Keratinocyte (primary cell): ENCODE measurements at regions not wholly inside any gene's neighbourhood (a gene's known extent, or its start where the extent isn't known, plus 50 kb on each side); places are given as distances from the start of the nearest gene placed in this dataset.

ENCODE experiments used
- DNase-seq: peaks from one replicate; pipeline ENCODE4 v3.0.0-alpha.2; 2011; ENCODE audit warnings: low read depth, missing footprints, low spot score
- FAIRE-seq: peaks from 2 replicates; lab custom pipeline; 2011; peaks lifted over from hg19 to GRCh38; lab: Jason Lieb, UNC
- H2AFZ ChIP-seq: 2 replicates; pipeline ENCODE4 v1.6.0; 2012; ENCODE audit warnings: low read length, control low read depth, inconsistent platforms; ENCODE audit not compliant: control insufficient read depth
- H3K27ac ChIP-seq: 2 replicates; pipeline ENCODE4 v1.5.1; 2011; ENCODE audit warnings: low read length; ENCODE audit not compliant: control insufficient read depth, insufficient read depth
- H3K27me3 ChIP-seq: 3 replicates; pipeline ENCODE4 v1.6.0; 2011; ENCODE audit warnings: low read length; ENCODE audit not compliant: control insufficient read depth, insufficient read depth; ENCODE audit errors: extremely low read depth
- H3K36me3 ChIP-seq, 2 experiments: 2 replicates in 1 of 2; 3 replicates in 1 of 2; pipeline ENCODE4 v1.5.1; 2011; ENCODE audit warnings: low read length in 2 of 2, mild to moderate bottlenecking in 1 of 2; ENCODE audit not compliant: control insufficient read depth in 2 of 2, insufficient read depth in 2 of 2; ENCODE audit errors: extremely low read depth in 1 of 2
- H3K4me1 ChIP-seq: 3 replicates; pipeline ENCODE4 v1.5.1; 2011; ENCODE audit warnings: low read length; ENCODE audit not compliant: control insufficient read depth, insufficient read depth; ENCODE audit errors: extremely low read depth
- H3K4me2 ChIP-seq: 3 replicates; pipeline ENCODE4 v1.6.0; 2011; ENCODE audit warnings: low read depth, low read length; ENCODE audit not compliant: control insufficient read depth, insufficient read depth; ENCODE audit errors: extremely low read depth
- H3K4me3 ChIP-seq, 3 experiments: fragments of 200-600 bp in 1 of 3; sonication (generic) in 1 of 3; 2 replicates in 2 of 3; 3 replicates in 1 of 3; pipeline ENCODE4 v1.5.1; 2011 to 2016; ENCODE audit warnings: low read length in 3 of 3, mild to moderate bottlenecking in 3 of 3, control low read depth in 2 of 3, inconsistent platforms in 1 of 3, low read depth in 1 of 3, mixed read lengths in 1 of 3, mixed run types in 1 of 3, moderate library complexity in 1 of 3; ENCODE audit not compliant: control insufficient read depth in 2 of 3, insufficient read depth in 2 of 3; ENCODE audit errors: extremely low read depth in 1 of 3
- H3K79me2 ChIP-seq: 2 replicates; pipeline ENCODE4 v1.6.0; 2012; ENCODE audit warnings: low read length; ENCODE audit not compliant: control insufficient read depth, insufficient read depth
- H3K9ac ChIP-seq: 3 replicates; pipeline ENCODE4 v1.6.0; 2011; ENCODE audit warnings: low read length; ENCODE audit not compliant: control insufficient read depth, insufficient read depth; ENCODE audit errors: extremely low read depth
- H3K9me1 ChIP-seq: 3 replicates; pipeline ENCODE4 v1.6.0; 2011; ENCODE audit warnings: low read length; ENCODE audit not compliant: control insufficient read depth, insufficient read depth; ENCODE audit errors: extremely low read depth
- H3K9me3 ChIP-seq: 2 replicates; pipeline ENCODE4 v1.5.1; 2012; ENCODE audit warnings: low read depth, low read length; ENCODE audit not compliant: control insufficient read depth
- H4K20me1 ChIP-seq: 3 replicates; pipeline ENCODE4 v1.6.0; 2011; ENCODE audit warnings: low read length; ENCODE audit not compliant: control insufficient read depth, insufficient read depth; ENCODE audit errors: extremely low read depth
- EZH2 ChIP-seq: IDR thresholded peaks from one replicate; pipeline ENCODE4 v1.6.1; 2012; ENCODE audit warnings: inconsistent platforms, mild to moderate bottlenecking, low read length, moderate library complexity
- dilution Hi-C: fragments of 300-500 bp; cut with MboI; formaldehyde crosslinking; loops from one replicate; pipeline ENCODE4 v1.7.0; 2020; ENCODE audit warnings: low sequenced_read_pairs; ENCODE audit not compliant: extremely low pct_ligation_motif_present
- TF ChIP-seq, protein P1 (sequence below), 3 experiments: IDR thresholded peaks in 1 of 3; conservative IDR thresholded peaks in 1 of 3; optimal IDR thresholded peaks in 1 of 3; 2 replicates in 2 of 3; 3 replicates in 1 of 3; pipeline versions ENCODE3 to v1.5.1; 2011; ENCODE audit warnings: low read length in 3 of 3, mild to moderate bottlenecking in 3 of 3, moderate library complexity in 2 of 3, control low read depth in 1 of 3, inconsistent platforms in 1 of 3; ENCODE audit not compliant: insufficient read depth in 2 of 3; ENCODE audit errors: extremely low read depth in 1 of 3

DNA sequence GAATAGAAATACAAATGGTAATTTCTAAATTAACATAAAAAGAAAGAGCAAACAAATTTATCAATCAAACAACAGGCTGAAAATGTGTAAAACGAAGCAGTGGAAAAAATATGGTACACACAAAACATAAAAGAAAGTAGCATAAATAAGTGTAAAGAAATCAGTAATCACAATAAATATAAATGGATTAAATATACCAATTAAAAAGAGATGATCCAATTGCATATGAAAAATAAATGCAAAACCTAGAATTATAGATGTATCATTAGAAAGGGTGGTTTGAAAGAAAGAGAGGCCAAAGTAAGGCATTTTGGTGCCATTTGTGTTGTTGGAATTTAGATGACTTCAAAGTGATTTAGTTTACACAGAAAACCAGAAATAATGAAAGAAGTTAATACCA is 202.2 kb downstream of the PTBP2 start:
- Histone ChIP-seq H3K27me3 (no peaks in the 10 kb centered on the region), H3K4me2 (no peak overlapping the region), H4K20me1 (no peaks in the 10 kb centered on the region), H3K9me3 (no peaks in the 10 kb centered on the region), H3K36me3 (no peaks in the 10 kb centered on the region), H3K9ac (no peak overlapping the region), H2AFZ (no peak overlapping the region), H3K27ac (no peak overlapping the region), H3K79me2 (no peaks in the 10 kb centered on the region), H3K4me3 (no peak overlapping the region), H3K4me1 (no peaks in the 10 kb centered on the region), H3K9me1 (no peaks in the 10 kb centered on the region)
- FAIRE-seq (no peak), DNase-seq (no peak)
- TF ChIP-seq, protein P1, sequence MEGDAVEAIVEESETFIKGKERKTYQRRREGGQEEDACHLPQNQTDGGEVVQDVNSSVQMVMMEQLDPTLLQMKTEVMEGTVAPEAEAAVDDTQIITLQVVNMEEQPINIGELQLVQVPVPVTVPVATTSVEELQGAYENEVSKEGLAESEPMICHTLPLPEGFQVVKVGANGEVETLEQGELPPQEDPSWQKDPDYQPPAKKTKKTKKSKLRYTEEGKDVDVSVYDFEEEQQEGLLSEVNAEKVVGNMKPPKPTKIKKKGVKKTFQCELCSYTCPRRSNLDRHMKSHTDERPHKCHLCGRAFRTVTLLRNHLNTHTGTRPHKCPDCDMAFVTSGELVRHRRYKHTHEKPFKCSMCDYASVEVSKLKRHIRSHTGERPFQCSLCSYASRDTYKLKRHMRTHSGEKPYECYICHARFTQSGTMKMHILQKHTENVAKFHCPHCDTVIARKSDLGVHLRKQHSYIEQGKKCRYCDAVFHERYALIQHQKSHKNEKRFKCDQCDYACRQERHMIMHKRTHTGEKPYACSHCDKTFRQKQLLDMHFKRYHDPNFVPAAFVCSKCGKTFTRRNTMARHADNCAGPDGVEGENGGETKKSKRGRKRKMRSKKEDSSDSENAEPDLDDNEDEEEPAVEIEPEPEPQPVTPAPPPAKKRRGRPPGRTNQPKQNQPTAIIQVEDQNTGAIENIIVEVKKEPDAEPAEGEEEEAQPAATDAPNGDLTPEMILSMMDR (optimal IDR thresholded peaks at IDR 0.05 in 1 of 3, IDR thresholded peaks at IDR 0.05 in 1 of 3, conservative IDR thresholded peaks at IDR 0.05 in 1 of 3; ENCODE audit: extremely low read depth in 1 of 3, insufficient read depth in 2 of 3, low read length in 3 of 3) = no peak
- TF ChIP-seq EZH2 = no peak
- dilution Hi-C loops = no loop called here

DNA sequence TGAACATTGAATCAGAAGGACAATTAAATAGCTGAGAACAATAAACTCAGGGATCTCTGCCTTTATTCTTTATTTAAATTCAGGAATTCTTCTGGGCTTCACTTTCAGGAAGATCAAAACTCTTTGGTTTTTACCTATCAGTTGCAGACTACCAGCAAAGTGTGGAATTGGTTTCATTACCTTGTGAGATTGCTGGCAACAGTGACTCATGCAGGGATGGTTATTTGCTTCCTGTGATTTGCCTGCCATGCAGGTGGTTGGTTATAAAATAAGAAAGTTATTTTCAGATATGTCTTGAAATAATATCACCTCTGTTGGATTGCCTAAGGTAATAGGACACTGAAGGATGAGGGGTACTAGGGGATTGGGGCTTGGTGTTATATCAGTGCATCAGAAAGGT is 204.6 kb downstream of the PTBP2 start:
- Histone ChIP-seq H3K9ac (no peak overlapping the region), H3K27ac (no peak overlapping the region), H3K4me1 (no peaks in the 10 kb centered on the region), H3K79me2 (no peaks in the 10 kb centered on the region), H3K36me3 (no peaks in the 10 kb centered on the region), H3K4me3 (no peak overlapping the region), H3K27me3 (no peaks in the 10 kb centered on the region), H3K9me1 (no peaks in the 10 kb centered on the region), H4K20me1 (no peaks in the 10 kb centered on the region), H3K4me2 (no peak overlapping the region), H3K9me3 (no peaks in the 10 kb centered on the region), H2AFZ (no peak overlapping the region)
- no peak for FAIRE-seq
- dilution Hi-C loops = no loop called here
- DNase-seq = no peak
- no peak for TF ChIP-seq EZH2
- TF ChIP-seq, protein P1 (optimal IDR thresholded peaks at IDR 0.05 in 1 of 3, IDR thresholded peaks at IDR 0.05 in 1 of 3, conservative IDR thresholded peaks at IDR 0.05 in 1 of 3; ENCODE audit: extremely low read depth in 1 of 3, insufficient read depth in 2 of 3, low read length in 3 of 3) = no peak
